ENCODE measurements at regions not wholly inside any gene's neighbourhood (a gene's known extent, or its start where the extent isn't known, plus 50 kb on each side); places are given as distances from the start of the nearest gene placed in this dataset.

DNA sequence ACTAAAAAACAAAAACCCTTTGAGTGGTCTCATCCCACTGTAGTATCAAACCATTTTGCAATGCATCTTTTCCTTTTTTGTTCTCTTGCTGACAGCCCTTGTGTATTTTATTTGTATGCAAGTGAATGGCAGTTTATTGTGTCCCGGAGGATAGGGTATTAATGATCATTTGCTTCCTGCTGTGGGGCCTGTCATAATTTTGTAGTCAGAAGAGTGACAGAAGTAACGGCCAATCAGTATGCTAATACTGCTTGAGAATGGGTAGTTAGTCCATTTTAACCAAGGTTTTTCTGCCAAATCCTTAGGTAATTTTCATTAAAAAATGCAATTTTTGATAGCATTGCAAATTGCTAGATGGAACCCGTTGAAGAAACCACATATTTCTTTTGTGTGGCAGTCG lies 75.5 kb upstream of the PLSCR5 start:
- Histone ChIP-seq H3K36me3 (replicated peaks in 1 of 2; ENCODE audit: control insufficient read depth in 1 of 2, insufficient read depth in 2 of 2, low read length in 1 of 2) (no peaks in the 10 kb centered on the region), H2AFZ (ENCODE audit: low read depth) (no peak overlapping the region), H3K9me2 (no peaks in the 10 kb centered on the region), H3K27ac (ENCODE audit: low read depth in 2 of 2, low read length in 1 of 2) (no peak overlapping the region), H3K9ac (no peak overlapping the region), H3K9me3 (no peaks in the 10 kb centered on the region), H3K79me2 (ENCODE audit: insufficient read depth) (no peaks in the 10 kb centered on the region), H3K4me1 (ENCODE audit: control insufficient read depth in 1 of 2, insufficient read depth in 2 of 2, low read depth in 1 of 2, low read length in 1 of 2) (no peaks in the 10 kb centered on the region; a peak in 1 of 4 replicates), H3K27me3 (ENCODE audit: insufficient read depth) (no peaks in the 10 kb centered on the region), H3F3A (replicated peaks; ENCODE audit: insufficient read depth) (no peaks in the 10 kb centered on the region), H3K4me3 (ENCODE audit: low read depth in 2 of 2, low read length in 1 of 2) (no peak overlapping the region), H3K4me2 (no peak overlapping the region), H4K20me1 (ENCODE audit: insufficient read depth) (no peaks in the 10 kb centered on the region)
- DNase-seq = no peak
- ChIA-PET CTCF (no interaction called here), POLR2A (no interaction called here)
- TF ChIP-seq FOSL2 (IDR thresholded peaks at IDR 0.05; ENCODE audit: borderline replicate concordance, low read depth) = no peak
- TF ChIP-seq, protein P1, sequence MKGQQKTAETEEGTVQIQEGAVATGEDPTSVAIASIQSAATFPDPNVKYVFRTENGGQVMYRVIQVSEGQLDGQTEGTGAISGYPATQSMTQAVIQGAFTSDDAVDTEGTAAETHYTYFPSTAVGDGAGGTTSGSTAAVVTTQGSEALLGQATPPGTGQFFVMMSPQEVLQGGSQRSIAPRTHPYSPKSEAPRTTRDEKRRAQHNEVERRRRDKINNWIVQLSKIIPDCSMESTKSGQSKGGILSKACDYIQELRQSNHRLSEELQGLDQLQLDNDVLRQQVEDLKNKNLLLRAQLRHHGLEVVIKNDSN (IDR thresholded peaks at IDR 0.05; ENCODE audit: borderline replicate concordance, low read depth) = no peak
- TF ChIP-seq, protein P2, sequence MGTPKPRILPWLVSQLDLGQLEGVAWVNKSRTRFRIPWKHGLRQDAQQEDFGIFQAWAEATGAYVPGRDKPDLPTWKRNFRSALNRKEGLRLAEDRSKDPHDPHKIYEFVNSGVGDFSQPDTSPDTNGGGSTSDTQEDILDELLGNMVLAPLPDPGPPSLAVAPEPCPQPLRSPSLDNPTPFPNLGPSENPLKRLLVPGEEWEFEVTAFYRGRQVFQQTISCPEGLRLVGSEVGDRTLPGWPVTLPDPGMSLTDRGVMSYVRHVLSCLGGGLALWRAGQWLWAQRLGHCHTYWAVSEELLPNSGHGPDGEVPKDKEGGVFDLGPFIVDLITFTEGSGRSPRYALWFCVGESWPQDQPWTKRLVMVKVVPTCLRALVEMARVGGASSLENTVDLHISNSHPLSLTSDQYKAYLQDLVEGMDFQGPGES (IDR thresholded peaks at IDR 0.05; ENCODE audit: low read depth, low read length) = no peak
- TF ChIP-seq RAD21 (IDR thresholded peaks at IDR 0.05; ENCODE audit: low read length) = no peak
- TF ChIP-seq FOXJ3 (CRISPR knock-in tag; IDR thresholded peaks at IDR 0.05) = no peak
- TF ChIP-seq FOXM1 (IDR thresholded peaks at IDR 0.05; ENCODE audit: low read depth) = no peak
- no peak for TF ChIP-seq JUND (IDR thresholded peaks at IDR 0.05)
- no peak for TF ChIP-seq GATA2 (CRISPR knock-in tag; IDR thresholded peaks at IDR 0.05)
- TF ChIP-seq SIN3A (IDR thresholded peaks at IDR 0.05; ENCODE audit: borderline replicate concordance, low read depth, low read length) = no peak
- TF ChIP-seq, protein P3, sequence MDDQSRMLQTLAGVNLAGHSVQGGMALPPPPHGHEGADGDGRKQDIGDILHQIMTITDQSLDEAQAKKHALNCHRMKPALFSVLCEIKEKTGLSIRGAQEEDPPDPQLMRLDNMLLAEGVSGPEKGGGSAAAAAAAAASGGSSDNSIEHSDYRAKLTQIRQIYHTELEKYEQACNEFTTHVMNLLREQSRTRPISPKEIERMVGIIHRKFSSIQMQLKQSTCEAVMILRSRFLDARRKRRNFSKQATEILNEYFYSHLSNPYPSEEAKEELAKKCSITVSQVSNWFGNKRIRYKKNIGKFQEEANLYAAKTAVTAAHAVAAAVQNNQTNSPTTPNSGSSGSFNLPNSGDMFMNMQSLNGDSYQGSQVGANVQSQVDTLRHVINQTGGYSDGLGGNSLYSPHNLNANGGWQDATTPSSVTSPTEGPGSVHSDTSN (IDR thresholded peaks at IDR 0.05) = no peak
- TF ChIP-seq MXI1 (IDR thresholded peaks at IDR 0.05; ENCODE audit: low read depth, low read length) = no peak
- TF ChIP-seq, protein P4, sequence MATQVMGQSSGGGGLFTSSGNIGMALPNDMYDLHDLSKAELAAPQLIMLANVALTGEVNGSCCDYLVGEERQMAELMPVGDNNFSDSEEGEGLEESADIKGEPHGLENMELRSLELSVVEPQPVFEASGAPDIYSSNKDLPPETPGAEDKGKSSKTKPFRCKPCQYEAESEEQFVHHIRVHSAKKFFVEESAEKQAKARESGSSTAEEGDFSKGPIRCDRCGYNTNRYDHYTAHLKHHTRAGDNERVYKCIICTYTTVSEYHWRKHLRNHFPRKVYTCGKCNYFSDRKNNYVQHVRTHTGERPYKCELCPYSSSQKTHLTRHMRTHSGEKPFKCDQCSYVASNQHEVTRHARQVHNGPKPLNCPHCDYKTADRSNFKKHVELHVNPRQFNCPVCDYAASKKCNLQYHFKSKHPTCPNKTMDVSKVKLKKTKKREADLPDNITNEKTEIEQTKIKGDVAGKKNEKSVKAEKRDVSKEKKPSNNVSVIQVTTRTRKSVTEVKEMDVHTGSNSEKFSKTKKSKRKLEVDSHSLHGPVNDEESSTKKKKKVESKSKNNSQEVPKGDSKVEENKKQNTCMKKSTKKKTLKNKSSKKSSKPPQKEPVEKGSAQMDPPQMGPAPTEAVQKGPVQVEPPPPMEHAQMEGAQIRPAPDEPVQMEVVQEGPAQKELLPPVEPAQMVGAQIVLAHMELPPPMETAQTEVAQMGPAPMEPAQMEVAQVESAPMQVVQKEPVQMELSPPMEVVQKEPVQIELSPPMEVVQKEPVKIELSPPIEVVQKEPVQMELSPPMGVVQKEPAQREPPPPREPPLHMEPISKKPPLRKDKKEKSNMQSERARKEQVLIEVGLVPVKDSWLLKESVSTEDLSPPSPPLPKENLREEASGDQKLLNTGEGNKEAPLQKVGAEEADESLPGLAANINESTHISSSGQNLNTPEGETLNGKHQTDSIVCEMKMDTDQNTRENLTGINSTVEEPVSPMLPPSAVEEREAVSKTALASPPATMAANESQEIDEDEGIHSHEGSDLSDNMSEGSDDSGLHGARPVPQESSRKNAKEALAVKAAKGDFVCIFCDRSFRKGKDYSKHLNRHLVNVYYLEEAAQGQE (IDR thresholded peaks at IDR 0.05; ENCODE audit: low read depth, low read length) = no peak
- 2% methylated on average over 4 of the region's 4 CpGs for WGBS (ENCODE audit: low lambda C conversion rate)

Data from SK-N-SH (cell line).